HG02759 (cell line): ENCODE measurements at regions not wholly inside any gene's neighbourhood (a gene's known extent, or its start where the extent isn't known, plus 50 kb on each side); places are given as distances from the start of the nearest gene placed in this dataset.
"Not testable (repeated sequence)": the region's sequence is repeated elsewhere in the genome, so short reads cannot be mapped to it uniquely, and the experiment has no call there.

Experiments used
- ATAC-seq: cut with Tn5 transposase; IDR thresholded peaks from one replicate; pipeline ENCODE4 v1.9.1; 2021; ENCODE audit warnings: mild to moderate bottlenecking, moderate library complexity; ENCODE audit not compliant: unreplicated experiment

- no peak for ATAC-seq
Measured at GRCh38 chr16:55059146-55059545, 128.5 kb downstream of the IRX5 start.

DNA sequence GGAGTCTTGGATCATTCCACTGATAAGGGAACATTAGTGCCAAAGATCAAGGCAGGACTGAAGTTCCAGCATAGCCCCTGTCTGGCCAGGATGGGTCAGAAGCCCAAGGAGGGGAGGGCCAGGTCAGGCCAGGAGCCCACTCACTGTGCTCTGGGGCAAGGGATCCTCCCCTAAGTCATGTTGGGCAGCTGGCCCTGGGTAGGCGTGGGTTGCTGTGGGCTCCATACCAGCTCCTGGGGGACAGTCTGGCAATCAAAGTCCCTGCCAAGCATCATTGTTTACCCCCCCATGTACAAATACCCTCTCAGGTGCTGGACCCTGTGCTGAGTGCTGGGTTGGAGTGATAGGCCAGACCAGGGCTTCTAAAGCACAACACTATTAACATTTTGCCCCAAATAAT lies 130.5 kb downstream of the IRX5 start:
- ATAC-seq: no peak

DNA sequence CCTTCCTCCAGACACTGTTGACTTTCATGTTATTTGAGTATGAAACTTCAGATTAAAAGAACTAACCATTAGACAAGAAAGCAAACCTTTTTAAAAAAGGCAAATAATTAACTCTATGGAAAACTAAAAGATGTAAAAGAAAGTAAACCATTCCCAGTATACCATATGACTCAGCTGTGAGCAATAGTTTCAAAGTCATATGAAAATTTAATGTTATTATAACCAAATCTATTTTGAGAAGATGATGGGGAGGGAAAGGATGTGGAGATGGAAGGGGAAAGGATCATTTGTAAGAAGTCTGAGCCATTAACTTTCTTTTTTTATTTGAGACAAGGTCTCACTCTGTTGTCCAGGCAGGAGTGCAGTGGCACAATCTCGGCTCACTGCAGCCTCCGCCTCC lies 131.8 kb downstream of the IRX5 start:
- ATAC-seq: no peak

DNA sequence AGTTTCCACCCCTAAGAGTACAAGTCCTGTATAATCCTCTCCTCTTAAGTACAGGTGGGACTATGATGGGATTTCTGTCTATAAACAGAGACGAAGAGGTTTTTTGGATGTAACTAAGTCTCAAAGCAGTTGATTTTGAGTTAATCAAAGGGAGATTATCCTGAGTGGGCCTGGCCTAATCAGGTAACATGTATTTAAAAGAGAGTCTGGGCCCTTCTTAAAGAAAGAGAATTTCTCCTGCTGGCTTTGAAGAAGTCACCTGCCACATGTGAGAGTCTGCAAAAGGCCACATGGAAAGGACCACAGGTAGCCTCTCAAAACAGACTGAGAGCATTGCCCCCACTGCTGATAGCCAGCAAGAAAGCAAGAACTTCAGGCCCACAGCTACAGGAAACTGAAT lies 142.3 kb downstream of the IRX5 start:
- ATAC-seq: no peak

- ATAC-seq: no peak
Measured at GRCh38 chr16:55073830-55074229, 143.2 kb downstream of the IRX5 start.

DNA sequence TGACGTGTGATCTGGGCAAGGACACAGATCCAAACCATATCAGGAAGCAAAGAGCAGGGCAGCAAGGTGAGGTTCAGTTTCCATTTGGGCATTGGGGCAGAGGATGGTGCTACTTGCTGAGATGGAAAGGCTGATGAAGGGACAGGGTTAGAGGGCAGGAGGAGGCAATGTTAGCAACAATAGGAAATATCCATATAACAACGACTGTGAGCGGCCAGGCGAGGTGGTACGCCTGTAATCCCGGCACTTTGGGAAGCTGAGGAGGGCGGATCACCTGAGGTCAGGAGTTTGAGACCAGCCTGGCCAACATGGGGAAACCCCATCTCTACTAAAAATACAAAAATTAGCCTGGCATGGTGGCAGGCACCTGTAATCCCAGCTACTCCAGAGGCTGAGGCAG lies 144.5 kb downstream of the IRX5 start:
- not testable (repeated sequence) for ATAC-seq

- no peak for ATAC-seq
Measured at GRCh38 chr16:55076053-55076452, 145.4 kb downstream of the IRX5 start.

DNA sequence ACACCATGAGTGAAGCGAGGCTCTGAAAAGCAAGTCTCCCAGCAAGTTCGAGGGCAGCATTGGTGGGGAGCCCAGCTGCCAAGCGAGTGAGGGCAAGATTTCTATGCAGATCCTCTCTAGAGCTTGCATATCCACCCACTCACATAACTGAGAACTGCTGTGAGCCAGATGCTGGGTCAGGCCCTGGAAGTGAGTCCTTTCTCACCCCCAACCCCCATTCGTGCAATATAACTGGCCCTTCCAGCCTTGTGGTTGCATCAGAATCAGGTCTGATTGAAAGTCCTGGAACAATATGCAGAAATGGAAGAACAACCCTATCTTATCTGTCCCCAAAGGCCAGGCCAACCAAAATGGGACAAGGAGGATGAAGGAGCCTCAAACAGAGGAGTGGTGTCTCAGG lies 146.6 kb downstream of the IRX5 start:
- no peak for ATAC-seq

- no peak for ATAC-seq
Measured at GRCh38 chr16:55078153-55078552, 147.5 kb downstream of the IRX5 start.

GRCh38 chr16:55078699-55079410 lies 148.2 kb downstream of the IRX5 start:
- no peak for ATAC-seq

DNA sequence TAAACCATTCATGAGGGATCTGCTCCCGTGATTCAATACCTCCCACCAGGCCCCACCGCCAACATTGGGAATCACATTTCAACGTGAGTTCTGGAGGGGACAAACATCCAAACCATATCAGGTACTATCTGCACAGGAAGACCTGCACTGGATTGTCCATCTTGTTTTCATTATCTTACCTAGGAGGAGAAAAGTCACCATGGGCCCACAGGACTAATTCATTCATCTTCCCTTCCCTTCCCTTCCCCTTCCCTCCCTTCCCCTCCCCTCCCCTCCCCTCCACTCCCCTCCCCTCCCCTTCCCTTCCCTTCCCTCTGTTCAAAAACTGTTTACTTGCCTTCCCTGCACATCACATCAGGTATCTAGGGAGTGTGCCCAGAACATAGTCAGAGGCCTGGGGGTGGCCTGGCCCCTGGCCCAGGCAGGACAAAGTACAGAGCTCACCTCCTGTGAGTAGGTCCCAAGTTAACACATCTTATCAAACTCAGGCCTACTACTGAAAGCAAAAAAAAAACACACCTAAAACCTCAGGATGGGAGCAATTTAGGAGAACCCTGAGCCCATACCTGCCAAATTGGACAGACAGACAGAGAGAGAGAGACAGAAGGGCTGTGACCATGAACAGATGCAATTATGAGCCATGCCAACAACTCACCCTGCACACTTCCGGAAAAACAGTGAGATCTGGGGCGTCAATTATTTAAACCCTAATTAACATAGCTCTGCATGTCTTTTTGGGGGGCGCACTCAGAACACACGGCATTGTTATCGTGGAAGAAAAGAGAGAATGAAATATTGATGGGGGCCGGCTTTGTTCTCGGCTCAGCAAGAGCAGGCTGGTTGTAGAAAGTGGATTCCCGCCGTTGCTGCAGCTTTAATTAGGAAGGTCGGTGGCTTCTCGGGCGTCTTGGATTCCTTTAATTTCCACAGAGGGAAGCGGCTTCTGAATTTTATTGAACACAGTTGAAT lies 151.2 kb downstream of the IRX5 start:
- ATAC-seq: no peak

GRCh38 chr16:55082591-55082976 lies 151.9 kb downstream of the IRX5 start:
- no peak for ATAC-seq

DNA sequence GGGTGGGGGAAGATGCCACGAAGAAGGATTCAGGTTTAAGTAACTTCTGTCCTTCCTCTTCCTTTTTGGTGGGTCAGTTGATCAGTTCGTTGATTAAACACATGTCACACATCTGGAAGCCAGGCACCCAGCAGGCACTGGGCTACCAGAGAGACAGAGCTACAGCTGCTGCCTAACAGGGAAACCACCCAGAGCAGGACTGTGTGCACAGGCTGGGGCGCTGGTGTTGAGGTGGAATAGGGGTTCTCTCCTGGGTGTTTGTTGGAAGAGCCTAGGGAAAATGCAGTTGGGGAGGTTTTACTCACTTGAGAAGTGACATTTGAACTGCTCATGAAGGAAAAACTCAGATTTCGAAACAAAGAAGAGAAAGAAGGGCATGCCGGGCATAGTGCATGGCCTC lies 152.4 kb downstream of the IRX5 start:
- ATAC-seq: no peak

DNA sequence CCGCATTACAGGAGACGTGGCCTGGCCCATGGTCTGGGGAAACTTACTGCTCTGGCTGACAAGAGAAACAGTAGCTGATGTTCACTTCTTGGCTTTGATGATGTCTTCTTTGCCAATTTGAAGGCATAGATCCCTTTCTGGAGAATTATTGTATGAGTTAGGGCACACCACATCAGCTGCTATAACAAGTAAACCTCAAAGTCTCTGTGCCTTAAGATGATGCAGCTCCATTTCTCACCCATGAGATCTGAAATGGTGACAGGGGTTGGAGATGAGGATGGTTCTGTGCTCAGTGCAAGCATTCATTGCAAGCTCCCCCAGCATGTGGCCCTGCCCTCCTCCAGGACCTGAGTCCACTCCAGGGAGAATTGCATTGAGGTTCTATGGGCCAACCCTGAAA lies 157.4 kb downstream of the IRX5 start:
- no peak for ATAC-seq

DNA sequence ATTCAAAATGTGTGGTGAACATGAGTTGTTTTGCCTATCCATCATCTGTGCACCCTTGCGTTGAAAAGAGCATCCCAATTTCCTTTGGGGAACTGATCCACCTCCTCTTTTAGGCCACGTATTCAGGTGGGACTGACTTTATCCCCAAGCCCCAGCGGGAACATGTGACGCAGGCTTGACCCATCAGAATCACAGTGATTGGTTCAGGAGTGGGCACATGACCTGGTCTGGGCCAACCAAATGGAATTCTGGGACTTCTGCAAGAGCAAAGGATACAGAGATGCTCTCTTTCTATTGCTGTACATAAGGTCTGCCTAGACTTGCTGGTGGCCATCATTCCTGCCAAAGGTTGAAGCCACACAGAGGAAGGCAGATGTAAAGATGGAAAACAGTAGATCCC lies 158.9 kb downstream of the IRX5 start:
- no peak for ATAC-seq

DNA sequence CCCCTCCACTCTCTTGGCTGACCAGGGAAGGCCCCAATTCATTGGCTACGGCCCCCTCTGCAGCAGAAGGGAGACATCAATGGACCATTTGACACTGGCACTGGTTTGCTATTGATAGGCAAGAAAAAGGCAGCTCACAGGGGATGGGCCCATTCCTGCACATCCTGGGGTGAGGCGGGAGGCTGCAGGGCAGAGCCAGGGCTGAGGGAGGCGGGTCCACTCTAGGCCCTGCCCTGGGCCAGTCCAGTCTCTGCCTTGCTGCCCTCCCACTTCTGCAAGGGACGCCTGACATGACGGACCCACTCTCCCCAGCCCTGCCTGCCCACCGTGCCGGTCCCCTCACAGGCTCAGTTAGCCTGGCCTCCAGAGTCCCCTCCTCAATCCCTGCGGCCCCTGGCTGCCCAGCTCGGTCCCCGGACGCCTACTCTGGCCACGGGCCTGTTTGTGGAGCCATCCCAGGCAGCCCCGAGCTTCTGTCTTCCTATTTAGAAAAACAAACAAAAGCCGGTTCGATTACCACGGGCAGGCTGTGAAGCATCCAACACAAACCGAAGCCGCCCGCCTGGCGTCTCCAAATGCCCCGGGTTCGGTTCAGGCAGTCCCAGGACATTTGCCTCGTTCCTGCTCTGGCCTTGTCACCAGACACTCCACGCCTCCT lies 160.7 kb downstream of the IRX5 start:
- no peak for ATAC-seq

GRCh38 chr16:55091871-55092230 lies 161.2 kb downstream of the IRX5 start:
- ATAC-seq: no peak

- ATAC-seq: no peak
Measured at GRCh38 chr16:55100100-55100499, 169.4 kb downstream of the IRX5 start.

DNA sequence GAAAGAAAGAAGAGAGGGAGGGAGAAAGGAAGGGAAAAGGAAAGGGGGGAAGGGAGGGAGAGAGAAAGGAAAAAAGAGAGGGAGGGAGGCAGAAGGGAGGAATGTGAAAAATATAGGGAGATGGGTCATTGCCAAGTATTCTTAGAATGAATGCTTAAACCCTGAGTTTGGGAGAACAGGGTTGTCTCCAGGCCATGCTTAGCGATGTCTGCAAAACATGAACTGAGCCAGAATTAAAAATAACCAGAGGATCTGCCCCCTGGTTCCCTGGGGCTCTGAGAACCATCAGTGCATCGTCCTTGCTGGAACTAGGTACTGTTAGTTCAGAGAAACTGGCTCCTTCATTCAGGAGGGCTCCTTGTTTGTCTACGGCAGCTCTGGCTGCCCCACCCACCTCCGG lies 170.4 kb downstream of the IRX5 start:
- no peak for ATAC-seq

DNA sequence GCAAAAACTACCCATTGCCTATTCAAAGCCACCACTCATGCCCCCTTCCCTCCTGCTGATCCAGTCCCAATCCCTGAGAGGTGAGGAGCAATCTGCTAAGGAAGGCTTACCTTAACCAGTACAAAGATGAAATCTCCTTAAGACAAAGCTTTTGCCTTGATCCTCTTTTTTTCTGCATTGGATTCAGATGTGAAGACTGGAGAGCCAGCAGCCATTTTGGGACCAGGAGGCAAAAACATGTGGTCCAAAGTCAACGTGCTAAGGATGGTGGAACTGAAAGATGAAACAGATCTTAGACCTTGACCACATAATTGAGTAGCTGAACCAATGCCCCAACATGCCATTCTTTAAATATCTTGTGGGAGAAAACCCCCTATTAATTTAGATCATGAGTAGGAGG lies 171.4 kb downstream of the IRX5 start:
- ATAC-seq: no peak

DNA sequence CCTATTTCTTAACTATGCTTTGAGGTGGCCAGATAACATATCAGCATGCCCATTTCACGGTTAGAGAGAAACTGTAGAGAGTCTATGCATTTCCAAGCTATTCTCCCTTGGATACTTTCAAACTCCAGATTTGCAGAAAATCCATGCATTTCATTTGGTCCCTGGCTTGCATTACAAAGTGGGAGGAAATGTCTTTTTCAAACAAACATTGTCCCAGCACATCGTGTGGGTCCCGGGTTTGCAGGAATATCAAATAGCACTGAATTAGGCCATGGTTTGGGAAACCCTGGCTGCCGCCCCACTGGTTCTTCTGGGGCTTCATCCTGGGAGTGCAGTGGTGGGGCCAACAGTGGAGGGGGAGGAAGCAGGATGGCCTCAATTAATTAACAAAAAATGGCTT lies 171.9 kb downstream of the IRX5 start:
- ATAC-seq: no peak

GRCh38 chr16:55107851-55108250 lies 177.2 kb downstream of the IRX5 start:
- ATAC-seq: no peak
